PC-9 (cell line): ENCODE measurements at regions not wholly inside any gene's neighbourhood (a gene's known extent, or its start where the extent isn't known, plus 50 kb on each side); places are given as distances from the start of the nearest gene placed in this dataset.

ENCODE experiments used
- CTCF ChIP-seq: fragments of 200-600 bp; sonication (generic); conservative IDR thresholded peaks from 2 replicates; pipeline ENCODE4 v1.6.1; 2017; ENCODE audit warnings: mixed run types, antibody characterized with exemption, mild to moderate bottlenecking, moderate library complexity
- EZH2 ChIP-seq: fragments of 200-600 bp; sonication (generic); IDR thresholded peaks from 2 replicates; pipeline ENCODE4 v1.8.0; 2017; ENCODE audit warnings: antibody characterized with exemption, low read depth

GRCh38 chr4:22987870-22988269 lies 295.1 kb downstream of the GBA3 start:
- TF ChIP-seq CTCF (no peak), EZH2 (no peak)
